C4-2B (cell line): ENCODE measurements at regions not wholly inside any gene's neighbourhood (a gene's known extent, or its start where the extent isn't known, plus 50 kb on each side); places are given as distances from the start of the nearest gene placed in this dataset.

ENCODE experiments used
- ZFX ChIP-seq: fragments of 450-650 bp; IDR thresholded peaks from 2 replicates; pipeline ENCODE4 v1.6.1; 2017
- TF ChIP-seq, protein P1 (sequence below): fragments of 450-650 bp; conservative IDR thresholded peaks from 2 replicates; pipeline ENCODE4 v1.5.1; 2017; ENCODE audit warnings: mild to moderate bottlenecking

DNA sequence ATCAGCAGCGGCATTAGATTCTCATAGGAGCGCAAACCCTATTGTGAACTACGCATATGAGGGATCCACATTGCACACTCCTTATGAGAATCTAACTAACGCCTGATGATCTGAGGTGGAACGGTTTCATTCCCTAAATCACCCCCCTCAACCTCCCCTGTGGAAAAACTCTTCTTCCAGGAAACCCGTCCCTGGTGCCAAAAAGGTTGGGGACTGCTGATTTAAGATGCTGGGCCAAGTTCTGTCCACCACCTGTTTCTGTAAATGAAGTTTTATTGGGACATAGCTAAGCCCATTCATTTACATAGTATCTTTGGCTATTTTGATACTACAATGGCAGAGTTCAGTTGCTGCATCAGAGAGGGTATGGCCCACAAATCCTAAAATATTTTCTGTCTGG is 268.2 kb upstream of the PRDM1 start:
- TF ChIP-seq, protein P1, sequence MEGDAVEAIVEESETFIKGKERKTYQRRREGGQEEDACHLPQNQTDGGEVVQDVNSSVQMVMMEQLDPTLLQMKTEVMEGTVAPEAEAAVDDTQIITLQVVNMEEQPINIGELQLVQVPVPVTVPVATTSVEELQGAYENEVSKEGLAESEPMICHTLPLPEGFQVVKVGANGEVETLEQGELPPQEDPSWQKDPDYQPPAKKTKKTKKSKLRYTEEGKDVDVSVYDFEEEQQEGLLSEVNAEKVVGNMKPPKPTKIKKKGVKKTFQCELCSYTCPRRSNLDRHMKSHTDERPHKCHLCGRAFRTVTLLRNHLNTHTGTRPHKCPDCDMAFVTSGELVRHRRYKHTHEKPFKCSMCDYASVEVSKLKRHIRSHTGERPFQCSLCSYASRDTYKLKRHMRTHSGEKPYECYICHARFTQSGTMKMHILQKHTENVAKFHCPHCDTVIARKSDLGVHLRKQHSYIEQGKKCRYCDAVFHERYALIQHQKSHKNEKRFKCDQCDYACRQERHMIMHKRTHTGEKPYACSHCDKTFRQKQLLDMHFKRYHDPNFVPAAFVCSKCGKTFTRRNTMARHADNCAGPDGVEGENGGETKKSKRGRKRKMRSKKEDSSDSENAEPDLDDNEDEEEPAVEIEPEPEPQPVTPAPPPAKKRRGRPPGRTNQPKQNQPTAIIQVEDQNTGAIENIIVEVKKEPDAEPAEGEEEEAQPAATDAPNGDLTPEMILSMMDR: no peak
- no peak for TF ChIP-seq ZFX
